Fibroblast of skin of back (primary cell): ENCODE measurements at regions not wholly inside any gene's neighbourhood (a gene's known extent, or its start where the extent isn't known, plus 50 kb on each side); places are given as distances from the start of the nearest gene placed in this dataset.
"Not testable (repeated sequence)": the region's sequence is repeated elsewhere in the genome, so short reads cannot be mapped to it uniquely, and the experiment has no call there.

Source experiments
- DNase-seq: peaks from one replicate; pipeline ENCODE4 v3.0.0-alpha.2; 2013

DNA sequence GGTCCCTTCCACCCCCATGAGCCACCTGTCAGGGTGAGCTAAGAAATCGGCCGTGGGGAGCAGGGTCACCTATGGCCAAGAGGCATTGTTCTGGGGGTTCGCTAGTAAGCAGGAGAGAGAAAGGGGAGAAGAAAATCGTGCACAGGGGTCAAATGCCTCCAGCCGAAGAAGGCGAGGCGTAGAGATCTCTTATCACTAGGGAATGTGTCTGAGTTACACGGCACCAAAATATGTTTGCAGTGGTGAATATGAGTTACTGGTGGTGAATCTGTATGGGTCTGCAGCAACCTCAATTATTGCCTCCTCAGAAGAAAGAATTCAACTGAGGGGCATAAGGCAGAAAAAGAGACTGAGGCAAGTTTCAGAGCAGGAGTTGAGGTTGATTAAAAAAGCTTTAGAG is 54.2 kb upstream of the RABGAP1L start:
- DNase-seq: no peak

DNA sequence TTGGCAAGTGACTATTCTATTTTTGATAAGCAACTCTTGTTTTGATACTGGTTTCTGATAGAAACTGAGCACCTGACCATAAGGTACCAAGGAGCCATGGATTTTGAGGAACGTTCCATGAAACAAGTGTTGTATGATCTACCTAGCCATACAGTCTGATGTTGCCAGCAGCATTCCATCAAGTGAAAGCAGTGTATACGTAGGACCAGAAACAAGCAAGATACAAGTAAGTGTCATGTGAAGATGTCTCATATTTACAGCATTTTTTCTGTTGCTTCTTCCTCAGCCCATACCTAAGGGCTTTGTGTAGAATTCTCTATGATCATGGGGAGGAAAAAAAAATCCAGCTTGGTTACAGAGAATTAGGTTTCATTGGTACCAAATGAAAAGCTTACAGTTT is 55.6 kb upstream of the RABGAP1L start:
- no peak for DNase-seq

DNA sequence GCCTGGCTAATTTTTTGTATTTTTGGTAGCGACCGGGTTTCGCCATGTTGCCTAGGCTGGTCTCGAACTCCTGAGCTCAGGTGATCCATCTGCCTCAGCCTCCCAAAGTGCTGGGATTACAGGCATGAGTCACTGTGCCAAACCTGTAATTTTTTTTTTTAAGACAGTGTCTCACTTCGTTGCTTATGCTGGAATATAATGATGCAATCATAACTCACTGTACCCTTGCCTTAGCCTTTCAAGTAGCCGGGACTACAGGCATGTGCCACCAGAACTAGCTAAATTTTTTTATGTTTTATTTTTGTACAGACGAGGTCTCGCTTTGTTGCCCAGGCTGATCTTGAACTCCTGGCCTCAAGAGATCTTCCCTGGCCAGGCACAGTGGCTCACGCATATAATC is 57.3 kb upstream of the RABGAP1L start:
- DNase-seq: not testable (repeated sequence)

DNA sequence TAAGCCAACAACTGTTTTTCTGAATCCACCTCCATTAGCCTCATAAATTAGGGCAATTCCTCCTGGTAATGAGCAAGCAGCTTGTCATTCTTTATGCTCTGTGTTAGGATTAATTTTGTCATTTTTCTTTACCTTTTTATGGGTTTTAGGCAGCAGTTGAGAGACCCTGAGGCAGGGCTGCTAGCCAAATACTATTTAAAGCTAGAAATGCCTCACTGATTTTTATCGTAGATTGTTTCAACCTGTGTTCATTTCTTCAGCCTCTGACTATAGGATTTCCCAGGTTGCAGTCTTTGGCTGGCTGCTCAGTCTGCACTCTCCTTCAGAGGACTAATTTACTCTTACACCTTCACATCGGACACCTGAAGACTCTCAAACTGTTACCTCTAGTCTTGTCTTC is 61.9 kb upstream of the RABGAP1L start:
- no peak for DNase-seq

DNA sequence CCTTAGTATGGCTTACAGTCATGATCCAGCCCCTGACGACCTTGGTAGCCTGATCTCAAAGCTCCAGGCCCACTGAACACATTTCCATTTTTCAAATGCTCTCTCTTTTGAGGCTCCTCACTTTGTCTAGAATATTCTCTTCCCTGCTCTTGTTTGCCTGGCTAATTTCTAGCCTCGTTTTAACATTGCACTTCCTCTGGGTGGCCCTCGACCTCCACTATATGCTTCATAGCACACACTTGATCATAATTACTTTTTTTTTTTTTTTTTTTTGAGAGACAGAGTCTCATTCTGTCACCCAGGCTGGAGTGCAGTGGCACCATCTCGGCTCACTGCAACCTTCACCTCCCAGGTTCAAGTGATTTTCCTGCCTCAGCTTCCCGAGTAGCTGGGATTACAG is 65.5 kb upstream of the RABGAP1L start:
- DNase-seq: not testable (repeated sequence)

DNA sequence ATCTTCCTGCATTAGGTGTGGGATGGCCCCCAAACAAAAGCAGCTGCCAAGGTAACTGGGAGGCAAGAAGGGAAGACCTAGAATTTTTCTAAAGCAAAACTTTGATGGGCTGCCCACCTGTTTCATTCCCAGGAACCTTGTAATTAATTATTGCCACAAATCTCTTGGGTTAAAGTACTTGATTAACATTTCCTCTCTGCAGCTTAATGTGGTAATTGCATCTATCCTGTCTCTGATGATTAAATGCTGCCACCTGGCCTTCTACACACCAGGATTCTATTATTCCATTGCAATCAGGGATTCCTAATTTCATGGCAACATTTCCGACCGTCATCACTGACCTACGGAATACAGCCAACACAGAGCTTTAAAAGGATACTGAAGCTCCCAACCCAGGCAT is 68.3 kb upstream of the RC3H1 start:
- no peak for DNase-seq

DNA sequence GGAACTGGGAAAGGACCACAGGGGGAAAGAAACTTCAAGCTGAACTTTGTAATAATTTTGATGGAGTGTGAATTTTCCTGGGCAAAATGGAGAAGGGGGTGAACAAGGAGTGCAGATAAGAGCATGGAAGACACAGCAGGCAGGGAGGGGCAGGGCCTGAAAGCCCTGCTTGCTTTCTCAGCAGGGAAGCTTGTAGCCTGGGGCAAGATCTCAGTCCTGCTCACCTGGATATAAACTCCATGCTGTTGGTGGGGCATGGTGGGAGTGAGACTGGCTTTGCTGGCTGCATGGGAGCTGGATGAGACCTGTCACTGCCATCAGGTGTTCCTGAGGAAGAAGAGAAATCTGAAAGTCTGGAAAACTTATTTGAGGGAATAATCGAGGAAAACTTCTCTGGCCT is 58.7 kb upstream of the RC3H1 start:
- DNase-seq: no peak

DNA sequence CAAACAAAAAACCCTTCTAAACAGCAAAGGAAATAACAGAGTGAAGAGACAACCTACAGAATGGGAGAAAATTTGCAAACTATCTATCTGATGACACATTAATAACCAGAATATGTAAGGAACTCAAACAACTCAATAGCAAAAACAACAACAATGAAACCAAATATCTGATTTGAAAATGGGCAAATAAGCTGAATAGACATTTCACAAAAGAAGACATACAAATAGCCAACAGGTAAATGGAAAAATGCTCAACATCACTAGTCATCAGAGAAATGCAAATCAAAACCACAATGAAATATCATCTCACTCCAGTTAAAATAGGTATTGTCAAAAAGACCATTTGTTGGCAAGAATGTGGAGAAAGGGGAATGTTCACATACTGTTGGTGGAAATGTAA is 57.6 kb upstream of the RC3H1 start:
- DNase-seq: no peak

DNA sequence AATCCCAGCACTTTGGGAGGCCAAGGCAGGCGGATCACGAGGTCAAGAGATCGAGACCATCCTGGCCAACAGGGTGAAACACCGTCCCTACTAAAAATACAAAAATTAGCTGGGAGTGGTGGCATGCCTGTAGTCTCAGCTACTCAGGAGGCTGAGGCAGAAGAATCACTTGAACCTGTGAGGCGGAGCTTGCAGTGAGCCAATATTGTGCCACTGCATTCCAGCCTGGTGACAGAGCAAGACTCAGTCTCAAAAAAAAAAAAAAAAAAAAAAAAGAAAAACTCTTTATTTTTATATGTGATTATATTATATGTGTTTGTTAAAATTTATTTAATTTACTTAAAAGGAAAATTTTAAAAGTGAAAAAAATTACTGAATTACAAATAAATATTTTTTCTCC is 56.8 kb upstream of the RC3H1 start:
- peak; percentile 20 for DNase-seq

DNA sequence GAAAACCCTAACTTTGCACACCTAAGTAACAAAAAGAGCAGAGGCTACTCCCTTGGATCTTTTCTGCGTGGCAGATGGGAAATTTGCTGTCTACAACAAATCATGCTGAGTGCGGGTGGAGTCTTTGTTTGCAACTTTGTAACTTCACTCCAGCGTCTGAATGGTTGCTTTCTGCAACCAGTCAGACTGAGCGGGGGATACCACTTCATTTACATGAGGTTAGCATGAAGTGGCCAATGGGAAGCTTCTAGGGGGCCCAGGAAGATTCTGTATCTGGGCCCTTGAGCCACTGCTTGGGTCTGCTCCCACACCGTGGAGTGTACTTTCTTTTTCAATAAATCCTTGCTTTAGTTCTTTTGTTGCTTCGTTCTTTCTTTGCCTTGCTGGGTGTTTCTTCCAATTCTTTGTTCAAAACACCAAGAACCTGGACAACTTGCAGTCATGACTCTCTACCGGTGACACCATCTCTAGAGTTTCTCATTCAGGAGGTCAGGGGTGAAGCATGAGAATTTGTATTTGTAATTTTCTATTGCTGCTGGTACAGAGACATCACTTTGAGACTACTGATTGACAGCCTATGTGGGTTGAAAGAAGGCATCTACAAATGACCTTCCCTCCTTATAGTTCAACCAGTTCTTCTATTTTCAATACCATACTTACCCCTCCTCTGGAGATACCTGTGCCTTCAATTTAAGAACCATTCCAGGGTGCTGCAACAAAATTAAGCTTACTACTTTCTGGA is 55.8 kb upstream of the RC3H1 start:
- DNase-seq: no peak

DNA sequence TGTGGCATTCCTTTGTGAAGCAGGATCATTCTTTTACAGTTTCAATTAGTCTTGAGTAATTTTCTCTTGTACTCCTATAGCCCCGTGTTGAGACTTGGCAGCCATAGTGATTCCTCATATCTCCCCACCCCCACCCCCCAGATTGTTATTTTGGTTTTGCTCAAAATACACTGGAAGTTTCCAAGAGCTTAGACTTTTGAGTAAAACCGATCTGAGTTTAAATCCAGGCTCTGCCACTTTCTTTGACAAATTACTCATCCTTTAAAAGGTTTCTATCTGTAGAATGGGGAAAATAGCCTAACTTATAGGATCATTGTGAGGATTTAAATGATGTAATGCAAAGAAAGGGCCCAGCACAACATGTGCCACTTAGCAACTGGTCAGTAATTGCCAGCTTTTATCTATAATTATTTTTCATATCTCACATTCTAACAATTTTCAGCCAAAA is 53.1 kb upstream of the RC3H1 start:
- no peak for DNase-seq

DNA sequence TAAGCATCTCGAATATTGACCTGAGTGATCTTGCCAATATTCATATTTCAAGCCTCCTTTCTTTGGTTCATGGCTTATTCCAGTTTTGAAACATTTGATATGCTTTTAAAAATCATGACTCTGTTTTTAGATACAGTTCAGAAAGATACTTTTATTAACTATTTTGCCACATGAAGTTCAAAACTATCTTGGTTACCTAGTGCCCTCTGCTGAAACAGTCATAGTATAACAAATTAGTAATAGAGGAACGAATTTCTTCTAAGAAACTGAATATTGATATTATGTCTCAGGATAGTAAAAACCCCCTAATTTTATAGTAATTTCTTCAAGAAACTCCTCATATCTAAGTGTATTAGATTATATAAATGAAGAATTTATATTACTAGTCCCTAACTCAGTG is 52.6 kb upstream of the RC3H1 start:
- DNase-seq: peak; percentile 41

DNA sequence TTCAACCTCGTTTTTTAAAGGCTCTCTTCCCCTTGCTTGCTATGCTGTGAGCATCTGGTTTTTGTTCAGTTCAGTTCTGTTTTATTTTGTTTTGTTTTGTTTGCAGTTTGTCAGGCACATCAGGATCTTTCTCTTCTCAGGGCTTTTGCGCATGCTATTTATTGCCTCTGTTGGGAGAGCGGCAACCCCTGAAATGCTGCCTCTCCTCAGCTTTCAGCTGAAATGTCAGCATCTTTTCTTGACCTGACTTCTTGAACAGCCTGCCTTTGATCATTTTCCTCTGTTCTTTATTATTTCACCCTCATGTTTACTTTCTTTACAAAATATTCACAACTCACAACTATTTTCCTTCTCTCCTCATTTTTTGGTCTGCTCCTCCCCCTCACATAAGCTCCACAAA is 50.4 kb upstream of the RC3H1 start:
- no peak for DNase-seq
